ENCODE measurements at regions not wholly inside any gene's neighbourhood (a gene's known extent, or its start where the extent isn't known, plus 50 kb on each side); places are given as distances from the start of the nearest gene placed in this dataset.

DNA sequence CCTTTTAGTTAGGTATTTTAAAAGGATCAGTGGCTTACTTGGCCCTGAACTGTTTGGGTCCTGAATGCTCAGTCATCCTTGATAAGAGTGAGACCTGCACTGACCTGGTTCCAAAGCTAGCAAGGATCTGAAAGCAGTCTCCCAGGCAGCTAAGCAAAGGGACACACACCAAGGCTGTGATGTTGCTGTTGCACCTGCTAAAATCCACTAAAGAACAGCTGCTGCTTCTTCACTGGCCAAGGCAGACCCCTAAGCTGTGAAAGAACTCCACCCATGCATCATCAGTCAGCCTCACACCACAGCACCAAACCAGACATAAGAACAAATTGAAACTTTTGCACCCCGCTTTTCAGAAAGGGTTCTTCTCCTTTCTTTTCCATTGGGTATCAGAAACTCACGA lies 213.4 kb upstream of the STT3B start:
- POLR2A ChIA-PET = no interaction called here
- no peak overlapping the region for H3K4me3 ChIP-seq (replicated peaks in 1 of 2; ENCODE audit: low read depth in 1 of 2, low read length in 2 of 2)
- H3K9me2 ChIP-seq (ENCODE audit: insufficient read depth) = no peaks in the 10 kb centered on the region
- CTCF ChIA-PET = no interaction called here
- H3K4me1 ChIP-seq (ENCODE audit: control insufficient read depth in 1 of 2, insufficient read depth in 2 of 2, low read length in 2 of 2) = no peaks in the 10 kb centered on the region
- intact Hi-C loops (cut with micrococcal nuclease) = no loop called here
- RAD21 ChIA-PET (ENCODE audit: low non-redundant PET in 1 of 2, low total read pairs in 2 of 2, uncharacterized antibody in 2 of 2, unreplicated experiment in 2 of 2) = no interaction called here
- H3K36me3 ChIP-seq (ENCODE audit: control insufficient read depth in 1 of 2, insufficient read depth in 2 of 2, low read length in 2 of 2) = no peaks in the 10 kb centered on the region
- ATAC-seq (no peak), DNase-seq (ENCODE audit: low read depth, low spot score) (no peak)
- no peak overlapping the region for H3K4me2 ChIP-seq (ENCODE audit: low read length)
- H3K27ac ChIP-seq (ENCODE audit: low read depth, low read length) = no peak overlapping the region
- no peak overlapping the region for H3K9ac ChIP-seq (ENCODE audit: low read length)
- H2AFZ ChIP-seq (ENCODE audit: low read depth, low read length, poor library complexity, severe bottlenecking) = no peak overlapping the region
- no peaks in the 10 kb centered on the region for H3K27me3 ChIP-seq (ENCODE audit: insufficient read depth, low read length)
- no TSS peak for BruUV-seq (replicated peaks)
- H3K79me2 ChIP-seq (ENCODE audit: insufficient read depth, low read length) = no peaks in the 10 kb centered on the region
- H4K20me1 ChIP-seq (ENCODE audit: insufficient read depth) = no peaks in the 10 kb centered on the region
- no peaks in the 10 kb centered on the region for H3K9me3 ChIP-seq (ENCODE audit: control insufficient read depth in 1 of 2, insufficient read depth in 1 of 2, low read depth in 1 of 2, low read length in 2 of 2)
- no peak for TF ChIP-seq SRF (IDR thresholded peaks at IDR 0.05; ENCODE audit: low read depth)

DNA sequence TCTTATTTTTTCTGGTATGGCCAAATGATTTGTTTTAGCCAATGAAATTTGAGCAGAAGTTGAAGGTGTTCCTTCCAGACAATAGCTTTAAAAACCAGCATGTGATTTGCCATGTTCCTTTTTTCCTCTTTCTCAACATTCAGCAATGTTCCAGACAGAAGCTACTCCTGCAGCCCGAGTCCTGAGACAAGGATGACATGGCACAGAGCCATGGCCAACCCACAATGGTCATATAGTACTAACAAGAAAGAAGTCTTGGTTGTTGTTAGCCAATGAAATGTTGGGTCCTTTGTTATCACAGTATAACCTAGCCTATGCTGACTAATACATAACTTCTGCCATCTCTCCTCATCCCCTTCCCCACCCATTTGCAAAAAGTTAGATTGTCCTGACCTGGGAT lies 211.1 kb upstream of the STT3B start:
- no peaks in the 10 kb centered on the region for H3K79me2 ChIP-seq (ENCODE audit: insufficient read depth, low read length)
- H3K9me3 ChIP-seq (ENCODE audit: control insufficient read depth in 1 of 2, insufficient read depth in 1 of 2, low read depth in 1 of 2, low read length in 2 of 2) = no peaks in the 10 kb centered on the region
- H3K36me3 ChIP-seq (ENCODE audit: control insufficient read depth in 1 of 2, insufficient read depth in 2 of 2, low read length in 2 of 2) = no peaks in the 10 kb centered on the region
- no peaks in the 10 kb centered on the region for H3K4me1 ChIP-seq (ENCODE audit: control insufficient read depth in 1 of 2, insufficient read depth in 2 of 2, low read length in 2 of 2)
- DNase-seq (ENCODE audit: low read depth, low spot score) (no peak), ATAC-seq (no peak)
- RAD21 ChIA-PET (ENCODE audit: low non-redundant PET in 1 of 2, low total read pairs in 2 of 2, uncharacterized antibody in 2 of 2, unreplicated experiment in 2 of 2) = no interaction called here
- H2AFZ ChIP-seq (ENCODE audit: low read depth, low read length, poor library complexity, severe bottlenecking) = no peak overlapping the region
- POLR2A ChIA-PET = interaction anchor here (0.6 kb wide), 1 partner anchor 27 kb away, joined by 3 read pairs; no protein-coding TSS in a partner anchor
- intact Hi-C loops (cut with micrococcal nuclease) = no loop called here
- no peak overlapping the region for H3K4me2 ChIP-seq (ENCODE audit: low read length)
- CTCF ChIA-PET = no interaction called here
- H3K9ac ChIP-seq (ENCODE audit: low read length) = no peak overlapping the region
- H3K9me2 ChIP-seq (ENCODE audit: insufficient read depth) = no peaks in the 10 kb centered on the region
- no peaks in the 10 kb centered on the region for H4K20me1 ChIP-seq (ENCODE audit: insufficient read depth)
- BruUV-seq (replicated peaks) = no TSS peak
- no peak overlapping the region for H3K27ac ChIP-seq (ENCODE audit: low read depth, low read length)
- no peak overlapping the region for H3K4me3 ChIP-seq (replicated peaks in 1 of 2; ENCODE audit: low read depth in 1 of 2, low read length in 2 of 2)
- H3K27me3 ChIP-seq (ENCODE audit: insufficient read depth, low read length) = no peaks in the 10 kb centered on the region
- TF ChIP-seq YY1 (IDR thresholded peaks at IDR 0.05; ENCODE audit: extremely low read depth, insufficient replicate concordance, low read depth, low read length) (no peak), MAX (IDR thresholded peaks at IDR 0.05) (no peak), EZH2phosphoT487 (IDR thresholded peaks at IDR 0.05; ENCODE audit: borderline replicate concordance) (no peak), SP1 (IDR thresholded peaks at IDR 0.05; ENCODE audit: low read depth) (no peak), REST (IDR thresholded peaks at IDR 0.05; ENCODE audit: low read depth) (no peak), RAD21 (IDR thresholded peaks at IDR 0.05; ENCODE audit: low read depth) (no peak), POLR2AphosphoS5 (IDR thresholded peaks at IDR 0.05; ENCODE audit: low read depth, low read length) (no peak), ZNF274 (IDR thresholded peaks at IDR 0.05; ENCODE audit: low read depth, low read length) (no peak), CEBPB (IDR thresholded peaks at IDR 0.05; ENCODE audit: low read depth) (no peak), SRF (IDR thresholded peaks at IDR 0.05; ENCODE audit: low read depth) (no peak), EGR1 (IDR thresholded peaks at IDR 0.05; ENCODE audit: low read depth) (no peak), SIN3A (IDR thresholded peaks at IDR 0.05; ENCODE audit: low read depth) (no peak), ZBTB33 (IDR thresholded peaks at IDR 0.05; ENCODE audit: extremely low read depth, insufficient replicate concordance, low read length) (no peak)
- TF ChIP-seq, protein P1, sequence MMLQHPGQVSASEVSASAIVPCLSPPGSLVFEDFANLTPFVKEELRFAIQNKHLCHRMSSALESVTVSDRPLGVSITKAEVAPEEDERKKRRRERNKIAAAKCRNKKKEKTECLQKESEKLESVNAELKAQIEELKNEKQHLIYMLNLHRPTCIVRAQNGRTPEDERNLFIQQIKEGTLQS (IDR thresholded peaks at IDR 0.05) = no peak

All from HCT116 (cell line).